Thyroid gland (tissue), 4 donors: ENCODE measurements at regions not wholly inside any gene's neighbourhood (a gene's known extent, or its start where the extent isn't known, plus 50 kb on each side); places are given as distances from the start of the nearest gene placed in this dataset.

Experiments
- DNase-seq, 2 donors: peaks; one replicate each; pipeline ENCODE4 v3.0.0-alpha.2; 2019
- H3K27ac ChIP-seq, 3 donors: fragments of 200-600 bp; sonication (generic); 1 replicate in 2 of 3; 2 replicates in 1 of 3; pipeline ENCODE4 v1.5.1; 2016 to 2019; ENCODE audit warnings: mild to moderate bottlenecking in 1 of 3, moderate library complexity in 1 of 3
- H3K27me3 ChIP-seq: fragments of 200-600 bp; sonication (generic); one replicate; pipeline ENCODE4 v1.5.1; 2019
- H3K36me3 ChIP-seq, 2 donors: fragments of 200-600 bp; sonication (generic); one replicate each; pipeline ENCODE4 v1.5.1; 2016 to 2019
- H3K4me1 ChIP-seq, 2 donors: fragments of 200-600 bp; sonication (generic); one replicate each; pipeline ENCODE4 v1.5.1; 2017 to 2019
- H3K4me3 ChIP-seq, 3 donors: fragments of 200-600 bp; sonication (generic); replicated peaks in 1 of 3; 1 replicate in 2 of 3; 2 replicates in 1 of 3; pipeline ENCODE4 v1.5.1; 2016; ENCODE audit warnings: mild to moderate bottlenecking in 1 of 3
- H3K9me3 ChIP-seq: fragments of 200-600 bp; sonication (generic); one replicate; pipeline ENCODE4 v1.5.1; 2017
- POLR2A ChIP-seq, 2 donors: fragments of 450-650 bp; IDR thresholded peaks; one replicate each; pipeline ENCODE4 v1.6.1; 2017; ENCODE audit warnings: antibody characterized with exemption in 2 of 2, mild to moderate bottlenecking in 2 of 2, moderate library complexity in 1 of 2
- WGBS, 2 donors: methylation state at CpG; one replicate each; pipeline ENCODE4 v1.1.5; 2017; 5-methylcytosine and 5-hydroxymethylcytosine counted together
- intact Hi-C: fragments of 100-400 bp; cut with DNase I; formaldehyde crosslinking; loops from one replicate; pipeline ENCODE4 v1.15.1; 2023
- TF ChIP-seq, protein P1 (sequence below), 6 experiments: fragments of 200-600 bp in 3 of 6; fragments of 450-650 bp in 3 of 6; sonication (generic) in 3 of 6; IDR thresholded peaks; one replicate each; pipeline ENCODE4 v1.5.1; 2016 to 2019; ENCODE audit warnings: antibody characterized with exemption in 6 of 6, mild to moderate bottlenecking in 2 of 6, inconsistent platforms in 1 of 6, moderate library complexity in 1 of 6

DNA sequence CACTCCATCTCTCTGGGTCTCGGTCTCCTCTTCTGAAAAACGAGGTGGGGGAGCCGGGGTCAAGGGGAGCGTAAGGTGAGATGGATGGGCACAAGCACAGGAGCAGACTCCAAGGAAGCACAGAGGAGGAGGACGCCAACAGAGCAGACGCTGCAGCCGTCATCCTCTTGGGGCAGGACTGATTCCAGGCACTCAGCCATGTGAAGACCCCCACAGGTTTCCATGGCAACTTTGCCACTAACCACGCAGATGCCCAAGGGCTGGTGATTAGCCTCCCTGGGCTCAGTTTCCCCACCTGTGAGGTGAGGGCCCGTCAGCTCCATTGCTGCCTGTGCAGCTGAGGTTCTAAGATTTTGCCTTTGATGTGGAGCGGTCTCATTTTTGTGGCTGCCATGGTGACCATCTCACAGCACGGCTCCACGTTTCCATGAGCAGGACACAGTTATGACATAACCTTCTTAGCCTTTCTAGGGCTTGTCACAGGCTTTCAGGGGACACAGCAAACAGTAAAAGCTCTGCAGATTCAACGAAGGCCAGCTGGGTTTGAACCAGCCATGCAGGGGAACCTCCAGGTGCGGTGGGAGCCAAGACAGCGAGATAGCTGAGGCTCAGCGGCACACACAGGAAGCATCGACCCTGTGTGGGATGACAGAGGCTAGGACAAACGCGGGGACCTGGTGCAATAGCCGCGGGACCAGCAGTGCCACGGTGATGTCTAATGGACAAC is 170.3 kb downstream of the NUP210 start:
- no peaks in the 10 kb centered on the region for H3K4me1 ChIP-seq
- 74 to 77% methylated on average over 21 to 22 of the region's 22 CpGs for WGBS, 2 donors
- H3K9me3 ChIP-seq, result no peaks in the 10 kb centered on the region
- H3K27me3 ChIP-seq, result no peaks in the 10 kb centered on the region
- intact Hi-C loops, result no loop called here
- H3K36me3 ChIP-seq, result no peaks in the 10 kb centered on the region
- no peak overlapping the region for H3K27ac ChIP-seq
- DNase-seq, result no peak
- no peak overlapping the region for H3K4me3 ChIP-seq
- TF ChIP-seq, protein P1, sequence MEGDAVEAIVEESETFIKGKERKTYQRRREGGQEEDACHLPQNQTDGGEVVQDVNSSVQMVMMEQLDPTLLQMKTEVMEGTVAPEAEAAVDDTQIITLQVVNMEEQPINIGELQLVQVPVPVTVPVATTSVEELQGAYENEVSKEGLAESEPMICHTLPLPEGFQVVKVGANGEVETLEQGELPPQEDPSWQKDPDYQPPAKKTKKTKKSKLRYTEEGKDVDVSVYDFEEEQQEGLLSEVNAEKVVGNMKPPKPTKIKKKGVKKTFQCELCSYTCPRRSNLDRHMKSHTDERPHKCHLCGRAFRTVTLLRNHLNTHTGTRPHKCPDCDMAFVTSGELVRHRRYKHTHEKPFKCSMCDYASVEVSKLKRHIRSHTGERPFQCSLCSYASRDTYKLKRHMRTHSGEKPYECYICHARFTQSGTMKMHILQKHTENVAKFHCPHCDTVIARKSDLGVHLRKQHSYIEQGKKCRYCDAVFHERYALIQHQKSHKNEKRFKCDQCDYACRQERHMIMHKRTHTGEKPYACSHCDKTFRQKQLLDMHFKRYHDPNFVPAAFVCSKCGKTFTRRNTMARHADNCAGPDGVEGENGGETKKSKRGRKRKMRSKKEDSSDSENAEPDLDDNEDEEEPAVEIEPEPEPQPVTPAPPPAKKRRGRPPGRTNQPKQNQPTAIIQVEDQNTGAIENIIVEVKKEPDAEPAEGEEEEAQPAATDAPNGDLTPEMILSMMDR (IDR thresholded peaks at IDR 0.05), result no peak
- TF ChIP-seq POLR2A (IDR thresholded peaks at IDR 0.05), result no peak

DNA sequence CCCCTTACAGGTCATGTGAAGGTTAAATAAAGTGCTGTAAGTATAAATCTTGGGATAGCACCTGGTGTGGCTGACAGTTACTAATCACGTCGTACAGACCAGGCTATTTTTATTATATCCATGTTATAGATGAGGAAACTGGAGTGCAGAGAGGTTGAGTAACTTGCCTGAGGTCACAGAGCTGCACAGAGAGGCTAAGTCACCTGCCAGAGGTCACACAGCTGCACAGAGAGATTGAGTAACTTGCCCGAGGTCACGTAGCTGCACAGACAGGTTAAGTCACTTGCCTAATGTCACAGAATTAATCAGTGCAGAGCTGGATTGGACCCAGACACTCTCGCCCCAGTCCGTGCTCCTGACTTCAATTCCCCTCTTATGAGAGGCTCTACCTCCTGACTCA is 171.5 kb downstream of the NUP210 start:
- H3K27me3 ChIP-seq, result no peaks in the 10 kb centered on the region
- H3K4me3 ChIP-seq, result no peak overlapping the region
- WGBS, 2 donors, result 76 to 90% methylated on average over 6 of the region's 6 CpGs
- H3K4me1 ChIP-seq, result no peaks in the 10 kb centered on the region
- H3K36me3 ChIP-seq, result no peaks in the 10 kb centered on the region
- H3K9me3 ChIP-seq, result no peaks in the 10 kb centered on the region
- DNase-seq, result no peak
- TF ChIP-seq POLR2A (IDR thresholded peaks at IDR 0.05), result no peak
- TF ChIP-seq, protein P1 (IDR thresholded peaks at IDR 0.05), result no peak
- H3K27ac ChIP-seq, result no peak overlapping the region
- intact Hi-C loops, result no loop called here

DNA sequence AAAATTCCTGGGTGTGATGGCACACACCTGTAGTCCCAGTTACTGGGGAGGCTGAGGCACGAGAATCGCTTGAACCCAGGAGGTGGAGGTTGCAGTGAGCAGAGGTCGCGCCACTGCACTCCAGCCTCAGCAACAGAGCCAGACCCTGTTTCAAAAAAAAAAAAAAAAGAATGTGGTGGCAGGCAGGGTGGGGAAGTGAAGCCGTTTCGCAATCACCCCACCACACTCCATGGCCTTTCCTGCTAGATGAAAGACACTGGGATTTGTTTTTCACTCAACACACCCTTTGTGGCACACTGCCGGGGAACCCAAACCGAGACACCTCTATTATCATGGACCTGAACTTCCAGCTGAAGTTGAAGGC is 172.4 kb upstream of the IQSEC1 start:
- intact Hi-C loops, result no loop called here

DNA sequence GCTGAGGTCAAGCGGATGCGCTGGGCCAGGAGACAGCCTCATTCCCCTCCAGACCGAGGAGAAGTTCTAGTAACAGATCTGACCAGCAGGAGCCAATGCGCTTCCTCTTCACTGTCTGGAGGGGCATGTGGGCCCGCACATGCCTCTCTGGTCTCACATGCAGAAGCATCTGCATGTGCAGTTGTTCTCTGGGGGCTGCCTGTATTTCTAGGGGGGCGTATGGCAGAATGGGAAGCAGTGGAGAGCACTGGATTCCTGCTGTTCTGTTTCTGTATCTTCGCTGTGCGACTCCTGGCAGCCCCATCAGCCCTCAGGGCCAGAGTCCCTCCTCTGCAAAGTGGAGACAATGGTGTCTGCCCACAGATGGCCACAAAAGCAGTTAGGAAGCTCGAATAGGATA is 170.4 kb upstream of the IQSEC1 start:
- Histone ChIP-seq H3K9me3 (no peaks in the 10 kb centered on the region), H3K27ac (no peak overlapping the region), H3K36me3 (no peaks in the 10 kb centered on the region), H3K4me1 (no peaks in the 10 kb centered on the region), H3K27me3 (no peaks in the 10 kb centered on the region), H3K4me3 (no peak overlapping the region)
- TF ChIP-seq, protein P1 (IDR thresholded peaks at IDR 0.05), result no peak
- TF ChIP-seq POLR2A (IDR thresholded peaks at IDR 0.05), result no peak
- intact Hi-C loops, result no loop called here
- no peak for DNase-seq
- 82% methylated on average over 9 of the region's 9 CpGs for WGBS, 2 donors

More for the DNA sequence above, 172.4 kb upstream of the IQSEC1 start:
- no peak for DNase-seq
- TF ChIP-seq POLR2A (IDR thresholded peaks at IDR 0.05), result no peak
- TF ChIP-seq, protein P1 (IDR thresholded peaks at IDR 0.05), result no peak
- no peaks in the 10 kb centered on the region for H3K4me1 ChIP-seq
- H3K9me3 ChIP-seq, result no peaks in the 10 kb centered on the region
- no peaks in the 10 kb centered on the region for H3K36me3 ChIP-seq
- WGBS, 2 donors, result 93 to 94% methylated on average over 8 of the region's 8 CpGs
- no peak overlapping the region for H3K4me3 ChIP-seq
- H3K27me3 ChIP-seq, result no peaks in the 10 kb centered on the region
- no peak overlapping the region for H3K27ac ChIP-seq

DNA sequence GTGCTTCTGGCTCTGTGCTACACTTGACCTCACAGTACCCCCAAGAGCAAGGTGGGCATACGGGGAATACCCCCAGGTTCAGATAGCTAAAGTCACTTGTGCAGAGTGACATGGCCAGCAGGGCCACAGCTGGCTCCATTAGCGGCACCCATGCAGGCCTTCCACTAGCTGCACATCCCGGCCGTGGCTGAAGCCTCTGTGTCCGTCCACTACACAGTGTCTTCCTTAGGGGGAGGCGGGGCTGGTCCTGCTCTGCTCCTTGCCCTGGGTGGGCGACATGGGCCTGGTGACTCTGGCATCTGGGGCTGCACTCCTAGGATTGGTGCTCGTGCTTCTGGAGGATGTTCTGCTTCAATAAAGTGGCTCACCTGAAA is 169.1 kb upstream of the IQSEC1 start:
- no peak overlapping the region for H3K4me3 ChIP-seq
- 93 to 99% methylated on average over 7 to 8 of the region's 8 CpGs for WGBS, 2 donors

More for the DNA sequence above, 169.1 kb upstream of the IQSEC1 start:
- no peak overlapping the region for H3K27ac ChIP-seq
- DNase-seq, result no peak
- intact Hi-C loops, result no loop called here
- H3K36me3 ChIP-seq, result no peaks in the 10 kb centered on the region
- no peaks in the 10 kb centered on the region for H3K4me1 ChIP-seq
- TF ChIP-seq, protein P1 (IDR thresholded peaks at IDR 0.05), result no peak
- no peak for TF ChIP-seq POLR2A (IDR thresholded peaks at IDR 0.05)
- H3K27me3 ChIP-seq, result no peaks in the 10 kb centered on the region
- H3K9me3 ChIP-seq, result no peaks in the 10 kb centered on the region
